Activated CD8-positive, alpha-beta memory T cell treated with anti-CD3 and anti-CD28 coated beads for 1 hour (primary cell): ENCODE measurements at regions not wholly inside any gene's neighbourhood (a gene's known extent, or its start where the extent isn't known, plus 50 kb on each side); places are given as distances from the start of the nearest gene placed in this dataset.
"Not testable (repeated sequence)": the region's sequence is repeated elsewhere in the genome, so short reads cannot be mapped to it uniquely, and the experiment has no call there.

Experiments used
- DNase-seq, 2 donors: peaks; one replicate each; pipeline ENCODE4 v3.0.0-alpha.2; 2020; ENCODE audit warnings: low read depth in 1 of 2; ENCODE audit errors: extremely low read depth in 1 of 2

DNA sequence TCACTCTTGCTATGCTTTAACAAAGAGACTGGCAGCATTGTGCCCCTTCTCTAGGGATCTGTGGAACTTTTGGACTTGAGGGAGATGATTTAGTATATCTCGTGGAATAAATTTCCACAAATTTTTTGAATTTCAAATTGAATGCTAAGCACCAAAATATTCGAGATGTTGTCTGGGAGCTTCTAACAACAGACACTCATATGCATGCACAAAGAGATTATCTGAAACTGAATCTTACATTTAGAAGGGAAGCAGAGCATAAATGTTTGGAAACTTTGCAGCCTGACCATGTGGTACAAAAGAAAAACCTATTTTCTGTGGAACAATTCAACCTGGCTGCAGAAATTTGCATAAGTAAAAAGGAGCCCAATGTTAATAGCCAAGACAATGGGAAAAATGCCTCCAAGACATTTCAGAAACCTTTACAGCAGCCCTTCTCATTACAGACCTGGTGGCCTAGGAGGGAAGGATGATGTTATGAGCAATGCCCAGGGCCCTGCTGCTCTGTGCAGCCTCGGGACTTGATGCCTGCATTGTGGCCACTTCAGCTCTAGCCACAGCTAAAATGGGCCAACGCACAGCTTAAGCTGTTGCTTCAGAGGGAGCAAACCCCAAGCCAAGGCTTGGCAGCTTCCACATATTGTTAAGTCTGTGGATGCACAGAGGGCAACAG is 285.8 kb upstream of the FAM174A start:
- no peak for DNase-seq

DNA sequence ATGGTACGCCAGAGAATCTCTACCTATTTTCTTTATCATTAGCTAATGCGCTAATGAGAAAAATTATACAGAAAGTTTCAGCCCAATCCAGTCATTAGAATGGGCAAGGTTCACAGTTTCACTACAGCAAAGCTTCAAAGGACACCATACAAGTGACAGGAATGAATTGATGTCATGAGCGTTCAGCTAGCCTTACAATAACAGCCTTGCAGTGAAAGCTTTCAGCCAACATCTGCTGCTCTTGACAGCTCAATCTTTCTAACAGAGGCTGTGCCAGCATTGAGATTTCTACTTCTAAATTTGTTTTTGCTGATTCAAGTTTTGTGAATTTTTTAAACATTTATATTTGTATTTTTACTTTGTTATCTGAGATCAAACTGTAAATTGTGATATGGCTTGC is 302.4 kb upstream of the FAM174A start:
- no peak for DNase-seq

DNA sequence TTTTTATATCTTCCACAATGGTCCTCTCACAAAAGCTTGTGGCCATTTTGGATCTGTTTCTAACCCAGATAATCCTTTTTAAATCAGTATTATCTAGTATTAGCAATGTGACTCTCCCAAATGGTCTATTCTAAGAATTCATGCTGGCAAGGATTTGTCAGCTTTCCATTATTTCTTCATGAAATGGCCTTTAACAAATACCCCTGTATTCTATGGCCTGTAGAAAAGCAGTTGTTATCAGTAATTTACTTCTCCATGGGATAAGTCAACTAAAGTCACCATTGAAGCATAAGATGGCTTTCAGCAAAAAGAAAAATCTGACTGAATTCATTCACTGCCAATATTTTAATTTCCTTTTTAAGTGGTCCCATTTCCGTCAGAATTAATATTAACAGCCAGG is 346.4 kb upstream of the FAM174A start:
- DNase-seq: no peak

DNA sequence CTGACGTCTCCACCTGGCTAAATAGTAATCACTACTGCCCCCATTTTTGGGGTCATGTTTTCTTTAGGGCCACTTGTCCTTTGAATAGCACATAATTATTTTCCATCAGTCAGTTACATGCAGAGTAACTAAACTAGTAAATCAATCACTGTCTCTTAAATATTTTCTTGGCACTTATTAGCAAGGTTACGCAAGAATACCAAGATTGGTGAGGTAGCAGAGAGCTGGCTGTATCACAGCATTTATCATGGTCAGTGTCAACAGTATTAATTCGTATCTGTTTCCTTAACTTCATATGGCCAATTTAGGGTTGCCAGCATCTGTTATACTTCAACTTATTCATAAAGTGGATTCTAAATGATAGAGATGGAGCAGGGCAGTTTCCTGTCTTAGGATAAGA is 346.8 kb upstream of the FAM174A start:
- DNase-seq: no peak

DNA sequence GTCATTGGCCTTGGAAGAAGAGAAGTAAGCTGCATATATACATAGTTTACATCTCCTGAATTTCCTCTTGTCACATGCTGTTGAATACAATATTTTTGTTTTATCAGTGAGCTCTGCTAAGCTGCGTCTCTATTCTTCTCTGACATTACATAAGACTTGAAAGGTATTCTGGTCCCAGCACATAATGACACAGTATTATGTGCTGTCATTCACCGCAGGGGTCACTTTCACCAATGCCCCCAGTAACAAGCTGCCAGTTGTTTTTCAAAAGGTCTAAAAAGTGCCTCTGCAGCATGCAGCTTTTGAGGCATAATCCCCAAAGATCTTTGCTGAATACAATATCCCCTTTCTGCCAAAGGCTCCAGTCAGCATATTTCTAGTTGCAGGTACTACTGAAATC is 349.0 kb upstream of the FAM174A start:
- no peak for DNase-seq

DNA sequence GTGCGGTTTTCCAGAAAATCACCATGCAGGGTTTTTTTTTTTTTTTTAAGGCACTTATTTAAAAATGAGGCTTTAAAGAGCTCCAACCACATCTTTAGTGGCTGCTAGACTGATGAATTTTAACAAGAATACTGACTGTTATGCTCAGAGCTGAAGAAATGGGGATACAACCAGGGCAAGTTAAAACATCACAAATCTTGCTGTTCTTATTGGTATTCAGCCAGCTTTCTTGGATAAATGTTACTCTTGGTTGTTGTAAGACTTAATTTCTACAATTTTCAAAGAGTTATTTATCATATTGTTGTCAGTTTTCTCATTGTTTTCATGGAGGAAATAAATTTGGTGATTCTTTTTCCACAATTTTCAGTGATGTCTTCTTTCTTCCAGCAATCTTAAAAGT is 352.8 kb upstream of the FAM174A start:
- DNase-seq: no peak

DNA sequence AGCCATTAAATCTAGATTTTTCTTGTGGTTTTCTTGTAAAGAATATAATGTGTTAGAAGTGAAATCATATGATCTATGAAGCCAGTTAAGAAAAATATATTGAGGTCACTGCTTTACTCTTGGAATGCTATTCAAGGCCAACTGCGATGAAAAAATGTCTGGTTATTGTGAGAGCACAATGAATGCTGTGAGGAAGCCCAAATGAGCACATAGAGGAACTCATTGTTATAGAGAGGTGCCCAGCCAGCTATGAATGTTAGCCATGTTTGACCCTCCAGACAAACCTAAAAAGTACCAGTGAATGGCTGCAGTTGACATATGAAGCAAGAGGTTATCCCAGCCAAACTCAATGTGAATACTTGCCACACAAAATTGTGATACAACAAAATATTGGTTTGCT is 359.8 kb upstream of the FAM174A start:
- DNase-seq: no peak

DNA sequence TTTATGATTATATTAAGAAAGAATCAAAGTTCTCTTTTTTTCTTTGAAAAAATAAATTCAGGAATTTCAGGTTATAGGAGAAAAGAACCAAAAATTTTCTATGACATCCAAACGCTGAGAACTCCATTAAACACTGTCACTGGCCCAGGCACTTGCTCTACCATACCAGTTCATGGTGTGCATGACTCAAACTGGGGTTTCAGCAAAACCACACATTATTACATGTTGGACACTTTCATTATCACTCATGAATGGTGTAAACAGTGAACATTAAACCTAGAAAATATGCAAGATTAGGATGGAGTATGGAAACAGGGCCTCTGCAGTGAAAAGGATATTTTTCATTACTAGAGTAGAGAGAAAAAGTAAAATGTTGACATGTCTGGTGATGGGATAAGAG is 369.9 kb upstream of the FAM174A start:
- DNase-seq: no peak

DNA sequence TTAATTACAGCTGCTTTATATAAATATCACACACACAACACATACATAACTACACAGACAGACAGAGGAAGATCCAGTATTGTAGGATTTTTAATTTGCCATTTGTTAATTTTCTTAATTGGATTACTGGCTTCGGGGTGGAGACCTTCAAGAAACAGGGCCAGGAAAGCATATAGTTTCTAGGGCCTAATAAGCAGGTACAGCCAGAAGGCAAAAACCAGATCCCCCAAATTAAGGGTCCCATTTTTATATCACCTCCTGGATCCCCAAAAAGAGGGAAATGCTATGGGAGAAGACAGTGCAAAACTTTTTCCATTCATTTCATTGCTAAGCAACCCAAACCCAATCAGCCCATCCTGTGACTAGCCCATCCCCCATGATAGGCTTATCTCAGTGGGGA is 373.3 kb upstream of the FAM174A start:
- no peak for DNase-seq

DNA sequence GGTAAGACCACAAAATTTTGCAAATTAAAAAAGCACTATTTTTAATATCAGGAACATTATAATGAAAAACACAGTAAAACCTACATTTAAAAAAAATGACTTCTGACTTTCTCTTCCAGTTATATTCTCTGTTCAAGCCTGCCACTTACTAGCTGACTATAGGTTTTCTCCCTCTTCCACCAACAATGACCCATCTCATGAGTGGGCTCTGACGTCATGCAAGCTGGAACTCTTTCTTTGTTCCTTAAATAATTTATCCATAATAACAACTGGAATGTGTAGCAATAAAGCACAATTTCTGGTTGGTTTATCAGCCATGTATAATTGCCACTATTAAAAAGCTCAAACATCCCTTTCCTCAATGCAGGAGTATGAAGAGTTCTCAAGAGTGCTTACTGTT is 378.1 kb upstream of the FAM174A start:
- DNase-seq: no peak

DNA sequence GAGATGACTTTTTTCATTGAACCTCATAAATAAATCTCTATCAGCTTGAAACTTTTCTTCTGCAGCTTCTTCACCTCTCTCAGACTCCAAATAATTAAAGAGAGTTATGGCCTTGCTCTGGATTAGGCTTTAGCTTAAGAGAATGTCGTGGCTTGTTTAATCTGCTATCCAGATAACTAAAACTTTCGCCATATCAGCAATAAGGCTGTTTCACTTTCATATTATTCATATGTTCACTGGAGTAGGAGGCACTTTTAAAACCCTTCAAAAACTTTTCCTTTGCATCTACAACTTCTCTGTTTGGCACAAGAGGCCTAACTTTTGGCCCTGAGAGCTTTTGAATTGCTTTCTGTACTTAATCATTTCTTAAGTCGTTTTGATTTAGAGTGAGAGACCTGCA is 386.9 kb upstream of the FAM174A start:
- no peak for DNase-seq

DNA sequence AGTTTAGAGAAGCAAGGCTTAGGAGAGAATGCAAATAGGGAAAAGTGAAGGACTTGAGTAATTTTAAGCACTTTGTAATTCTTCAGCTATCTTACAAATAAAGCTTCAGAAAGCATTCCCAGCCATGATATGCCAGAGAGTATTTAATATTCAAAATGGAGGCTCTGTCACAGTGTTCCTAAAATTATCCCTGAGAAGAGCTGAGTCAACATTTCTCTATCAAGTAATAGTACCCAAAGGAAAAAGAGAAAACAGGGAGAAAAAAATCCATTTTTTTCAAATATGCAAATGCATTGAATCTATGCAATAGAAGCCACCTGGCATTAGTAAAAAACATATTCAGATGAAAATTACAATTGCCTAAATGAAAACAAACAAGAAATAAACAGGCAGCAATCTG is 392.6 kb upstream of the FAM174A start:
- DNase-seq: no peak

DNA sequence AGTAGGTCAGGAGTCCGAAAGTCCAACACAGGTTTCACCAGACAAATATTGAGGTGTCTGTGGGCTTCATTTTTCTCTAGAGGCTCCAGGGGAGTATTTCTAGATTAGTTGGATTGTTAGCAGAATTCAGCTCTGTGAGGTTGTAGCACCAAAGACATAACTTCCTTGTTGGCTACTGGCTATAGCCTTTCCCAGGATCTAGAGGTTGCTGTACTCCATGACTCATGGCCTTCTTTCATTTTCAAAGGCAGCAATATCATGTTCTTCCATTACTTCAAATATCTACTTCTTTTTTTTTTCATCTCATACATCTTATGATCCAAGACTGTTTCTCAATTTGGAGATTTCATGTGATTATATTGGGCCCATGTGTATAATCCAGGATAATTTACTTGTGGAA is 404.0 kb upstream of the FAM174A start:
- DNase-seq: no peak

DNA sequence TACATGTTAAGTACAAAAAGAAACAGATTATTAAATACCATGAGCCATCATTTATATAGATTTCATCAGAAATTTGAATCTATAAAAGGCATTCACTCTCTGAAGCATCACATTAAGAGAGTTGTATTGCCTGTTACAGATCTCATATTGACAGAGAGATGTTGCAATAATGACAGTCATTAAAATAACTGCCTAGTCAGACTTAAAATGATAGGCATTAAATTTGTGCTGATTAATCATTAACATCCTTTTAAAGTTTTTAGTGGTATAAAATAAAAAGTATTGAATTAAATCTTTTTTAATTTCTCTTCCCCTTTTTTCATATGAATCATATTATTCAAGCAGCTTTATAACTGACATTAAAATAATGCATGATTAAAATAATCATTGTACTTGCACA is 404.9 kb upstream of the FAM174A start:
- no peak for DNase-seq

DNA sequence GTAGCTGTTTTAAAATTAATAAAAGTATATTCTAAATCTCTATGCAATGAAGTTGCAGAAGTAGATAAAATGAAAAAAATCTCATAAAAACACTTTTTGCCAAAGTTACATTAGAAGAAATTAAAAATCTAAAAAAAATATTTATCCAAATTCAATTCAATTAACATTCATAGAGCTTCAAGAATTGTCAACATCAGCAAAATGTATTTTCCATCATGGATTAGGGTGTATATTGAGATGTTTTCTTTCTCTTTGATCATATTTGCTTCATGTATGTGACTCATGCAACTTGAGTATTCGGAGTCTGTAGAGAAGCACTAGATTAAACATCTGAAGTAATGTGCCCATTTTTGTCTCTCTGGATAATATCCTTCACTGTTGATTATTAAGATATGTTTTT is 415.3 kb upstream of the FAM174A start:
- no peak for DNase-seq

DNA sequence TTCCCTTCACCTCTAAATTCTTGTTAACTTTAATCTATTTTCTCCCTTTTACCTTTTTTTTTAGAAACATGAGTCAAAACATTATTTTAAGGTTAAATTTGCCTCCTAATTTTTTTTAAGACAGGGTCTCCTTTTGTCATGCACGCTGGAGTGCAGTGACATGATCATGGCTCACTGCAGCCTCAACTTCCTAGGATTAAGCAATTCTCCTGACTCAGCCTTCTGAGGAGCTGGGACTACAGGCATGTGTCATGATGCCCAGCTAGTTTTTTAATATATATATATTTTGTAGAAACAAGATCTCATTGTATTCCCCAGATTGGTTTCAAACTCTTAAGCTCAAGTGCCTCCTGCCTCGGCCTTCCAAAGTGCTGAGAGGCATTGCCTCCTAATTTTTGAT is 424.7 kb upstream of the FAM174A start:
- DNase-seq: no peak

DNA sequence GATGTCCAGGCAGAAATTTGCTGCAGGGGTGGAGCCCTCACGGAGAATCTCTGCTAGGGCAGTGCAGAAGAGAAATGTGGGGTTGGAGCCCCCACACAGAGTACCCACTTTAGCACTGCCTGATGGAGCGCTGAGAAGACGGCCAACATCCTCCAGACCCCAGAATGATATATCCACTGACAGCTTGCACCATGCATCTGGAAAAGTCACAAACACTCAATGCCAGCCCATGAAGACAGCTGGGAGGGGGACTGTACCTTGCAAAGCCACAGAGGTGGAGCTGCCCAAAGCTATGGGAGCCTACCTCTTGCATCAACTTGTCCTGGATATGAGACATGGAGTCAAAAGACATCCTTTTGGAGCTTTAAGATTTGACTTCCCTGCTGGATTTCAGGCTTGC is 426.3 kb upstream of the FAM174A start:
- no peak for DNase-seq

DNA sequence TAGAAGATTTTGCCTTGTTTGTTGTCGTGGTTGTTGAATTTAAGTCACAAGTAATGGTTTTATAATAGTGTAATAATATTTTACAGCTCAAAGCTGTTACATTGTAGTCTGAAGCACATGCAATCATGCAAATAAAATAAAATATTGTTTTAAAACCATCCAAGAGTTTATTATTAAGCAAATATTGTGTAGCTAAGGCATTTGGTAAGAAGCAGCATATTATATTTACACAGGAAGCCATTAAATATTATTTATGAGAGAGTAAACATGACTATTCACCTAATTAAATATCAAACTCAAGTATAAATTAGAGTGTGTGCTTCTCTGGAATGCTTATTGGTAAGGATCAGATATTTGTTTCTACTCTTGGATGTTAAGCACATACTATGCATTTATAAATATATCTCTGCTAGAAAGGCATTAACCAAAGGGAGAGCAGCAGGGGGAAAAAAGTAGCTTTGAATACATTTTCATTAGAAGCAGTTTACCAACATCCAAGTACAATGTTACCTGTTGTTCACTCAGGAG is 431.5 kb upstream of the FAM174A start:
- not testable (repeated sequence) for DNase-seq

DNA sequence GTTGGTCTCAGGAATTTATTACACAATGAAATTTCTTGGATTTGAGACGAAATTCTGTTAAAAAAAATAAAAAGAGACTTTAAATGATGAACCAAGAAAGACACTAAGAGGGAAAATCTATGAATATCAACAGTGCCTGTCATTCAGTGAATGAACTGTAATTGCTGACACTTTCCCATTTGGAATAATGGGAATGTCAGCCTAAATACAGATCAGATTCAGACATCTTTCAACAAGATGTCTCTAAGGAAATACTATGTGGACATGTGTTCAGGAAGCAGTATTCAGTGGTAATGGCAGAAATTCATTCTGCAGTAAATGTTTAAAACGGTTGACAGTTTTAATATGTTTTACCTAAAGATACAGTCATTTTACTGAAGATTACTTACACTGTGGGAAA is 433.7 kb upstream of the FAM174A start:
- DNase-seq: not testable (repeated sequence)

DNA sequence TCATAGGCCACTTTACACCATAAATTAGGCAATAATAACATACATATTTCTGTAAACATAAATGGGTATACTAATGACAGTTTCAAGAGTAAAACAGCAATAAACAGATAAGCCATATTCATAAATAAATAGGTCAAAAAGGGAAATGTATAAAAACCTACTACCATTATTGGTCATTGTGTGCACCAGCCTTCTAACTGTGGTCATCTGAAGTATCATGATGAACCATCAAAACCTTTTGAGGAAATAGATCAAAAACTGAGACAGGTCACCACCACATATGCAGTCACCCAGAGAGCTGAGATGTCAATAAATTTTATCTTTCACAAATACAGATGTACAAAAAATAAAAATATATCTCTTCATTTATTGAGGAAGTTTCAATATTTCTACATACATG is 438.8 kb upstream of the FAM174A start:
- not testable (repeated sequence) for DNase-seq

DNA sequence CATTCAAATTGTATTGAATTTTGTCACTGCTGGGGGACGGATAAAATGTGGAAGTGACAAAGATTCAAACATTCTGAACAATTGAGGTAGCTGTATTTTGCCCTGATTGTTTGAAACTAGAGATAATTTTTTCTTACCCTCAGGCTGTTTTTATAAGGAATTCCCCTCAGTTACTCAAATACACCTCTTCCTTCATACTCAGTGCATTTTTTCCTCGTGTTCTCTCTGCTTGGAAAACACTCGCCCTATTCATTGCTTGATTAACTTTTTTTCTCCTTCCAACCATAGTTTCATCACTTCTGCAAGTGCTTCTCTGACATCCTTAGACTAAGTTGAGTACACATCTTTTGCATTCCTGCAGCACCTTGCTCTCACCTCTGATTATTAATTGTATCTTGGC is 454.5 kb upstream of the FAM174A start:
- DNase-seq: not testable (repeated sequence)

DNA sequence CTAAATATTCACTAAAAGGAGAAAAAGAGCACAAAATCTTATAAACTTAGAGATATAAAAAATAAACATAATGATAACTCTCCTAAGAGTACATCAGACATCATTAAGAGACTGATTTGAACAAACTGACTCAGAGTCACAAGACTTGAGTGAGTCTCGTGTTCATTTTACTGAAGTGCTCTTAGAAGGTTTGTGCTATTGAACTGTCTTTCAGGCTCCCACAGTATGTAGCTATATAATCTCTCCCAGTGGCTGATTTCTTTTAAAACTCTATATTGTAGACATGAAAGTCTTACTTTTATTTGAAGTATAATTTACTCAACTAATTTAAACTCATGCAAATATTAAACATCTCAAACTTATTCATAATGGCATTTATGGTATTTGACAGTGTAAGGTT is 456.0 kb upstream of the FAM174A start:
- DNase-seq: not testable (repeated sequence)

DNA sequence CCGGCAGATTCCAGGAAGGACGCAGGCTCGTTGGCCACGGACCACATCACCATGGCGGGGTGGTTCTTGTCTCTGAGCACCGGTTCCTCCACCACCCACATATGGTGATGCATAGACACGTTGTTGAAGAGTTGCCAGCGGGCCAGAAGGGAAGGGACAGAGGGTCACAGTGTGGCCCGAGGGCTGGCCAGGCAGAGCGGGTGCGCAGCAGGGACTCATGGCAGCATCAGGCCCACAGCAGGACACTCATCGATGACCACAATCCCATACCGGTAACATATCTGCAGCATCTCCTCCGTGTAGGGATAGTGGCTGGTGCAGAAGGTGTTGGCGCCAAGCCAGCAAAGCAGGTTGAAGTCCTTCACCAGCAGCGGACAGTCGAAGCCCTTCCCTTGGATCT is 469.2 kb upstream of the FAM174A start:
- DNase-seq: not testable (repeated sequence)
